SK-N-SH treated with all-trans-retinoic acid at 6 μM for 48 hours (cell line): ENCODE measurements at regions not wholly inside any gene's neighbourhood (a gene's known extent, or its start where the extent isn't known, plus 50 kb on each side); places are given as distances from the start of the nearest gene placed in this dataset.

Experiments
- CREB5 ChIP-seq: fragments of 250-450 bp; sonication (Bioruptor Pico); IDR thresholded peaks from 2 replicates; pipeline ENCODE4 v1.5.1; 2020; ENCODE audit warnings: low read depth, mild to moderate bottlenecking, moderate library complexity
- GLIS3 ChIP-seq: fragments of 250-450 bp; sonication (Bioruptor Pico); IDR thresholded peaks from 2 replicates; pipeline ENCODE4 v1.5.0; 2020; ENCODE audit warnings: mild to moderate bottlenecking, moderate library complexity
- OSR1 ChIP-seq: fragments of 250-450 bp; sonication (Bioruptor Pico); IDR thresholded peaks from 2 replicates; pipeline ENCODE4 v1.8.0; 2022; ENCODE audit warnings: moderate library complexity, mild to moderate bottlenecking, inconsistent platforms
- PATZ1 ChIP-seq: fragments of 250-450 bp; sonication (Bioruptor Pico); IDR thresholded peaks from 2 replicates; pipeline ENCODE4 v1.8.0; 2020; ENCODE audit warnings: mild to moderate bottlenecking, moderate library complexity, borderline replicate concordance
- PPARA ChIP-seq: fragments of 250-450 bp; sonication (Bioruptor Pico); IDR thresholded peaks from 2 replicates; pipeline ENCODE4 v1.5.0; 2020; ENCODE audit warnings: mild to moderate bottlenecking, borderline replicate concordance
- RARB ChIP-seq: fragments of 250-450 bp; sonication (Bioruptor Pico); IDR thresholded peaks from 2 replicates; pipeline ENCODE4 v1.8.0; 2021; ENCODE audit warnings: mild to moderate bottlenecking, moderate library complexity
- SNAI2 ChIP-seq: fragments of 250-450 bp; sonication (Bioruptor Pico); IDR thresholded peaks from 2 replicates; pipeline ENCODE4 v1.5.0; 2020; ENCODE audit warnings: mild to moderate bottlenecking, moderate library complexity
- TCF4 ChIP-seq: fragments of 250-450 bp; sonication (Bioruptor Pico); IDR thresholded peaks from 2 replicates; pipeline ENCODE4 v1.8.0; 2021; ENCODE audit warnings: mild to moderate bottlenecking, moderate library complexity, borderline replicate concordance
- TOX ChIP-seq: fragments of 250-450 bp; sonication (Bioruptor Pico); IDR thresholded peaks from 2 replicates; pipeline ENCODE4 v1.8.0; 2021; ENCODE audit warnings: mild to moderate bottlenecking, moderate library complexity, borderline replicate concordance
- ZFP3 ChIP-seq: fragments of 250-450 bp; sonication (Bioruptor Pico); IDR thresholded peaks from 2 replicates; pipeline ENCODE4 v1.5.0; 2020; ENCODE audit warnings: mild to moderate bottlenecking, moderate library complexity
- ZFP30 ChIP-seq: fragments of 450-650 bp; formaldehyde crosslinking; IDR thresholded peaks from 2 replicates; pipeline ENCODE4 v1.5.0; 2022; ENCODE audit warnings: mild to moderate bottlenecking, moderate library complexity
- ZNF565 ChIP-seq: fragments of 450-650 bp; formaldehyde crosslinking; conservative IDR thresholded peaks from 2 replicates; pipeline ENCODE4 v1.5.0; 2020; ENCODE audit warnings: low read depth, mild to moderate bottlenecking, moderate library complexity
- ZNF8 ChIP-seq: fragments of 450-650 bp; formaldehyde crosslinking; IDR thresholded peaks from 2 replicates; pipeline ENCODE4 v1.5.0; 2020; ENCODE audit warnings: mild to moderate bottlenecking, moderate library complexity

- TF ChIP-seq OSR1 (CRISPR knock-in tag) (no peak), CREB5 (CRISPR knock-in tag) (no peak), PATZ1 (CRISPR knock-in tag) (no peak), ZFP30 (CRISPR knock-in tag) (no peak), GLIS3 (no peak), SNAI2 (CRISPR knock-in tag) (no peak), ZNF8 (CRISPR knock-in tag) (no peak), ZNF565 (no peak), ZFP3 (CRISPR knock-in tag) (no peak), PPARA (CRISPR knock-in tag) (no peak), TCF4 (no peak), RARB (CRISPR knock-in tag) (no peak), TOX (no peak)
Observed at GRCh38 chr1:70826428-70826827, 221.2 kb downstream of the PTGER3 start.
